Stimulated activated CD4-positive, alpha-beta T cell treated with anti-CD3 and anti-CD28 coated beads, Interleukin-1b, Interleukin-23, amount 100 ng/mL, for 1 hour (primary cell): ENCODE measurements at regions not wholly inside any gene's neighbourhood (a gene's known extent, or its start where the extent isn't known, plus 50 kb on each side); places are given as distances from the start of the nearest gene placed in this dataset.
"Not testable (repeated sequence)": the region's sequence is repeated elsewhere in the genome, so short reads cannot be mapped to it uniquely, and the experiment has no call there.

Source experiments
- DNase-seq, 2 donors: peaks; one replicate each; pipeline ENCODE4 v3.0.0-alpha.2; 2020; ENCODE audit warnings: low read depth in 2 of 2

GRCh38 chr18:78875016-78875777 lies 104.4 kb upstream of the SALL3 start:
- no peak for DNase-seq

- DNase-seq: no peak
These were observed 103.6 kb upstream of the SALL3 start for GRCh38 chr18:78875778-78876650.

GRCh38 chr18:78876868-78877267 lies 102.8 kb upstream of the SALL3 start:
- no peak for DNase-seq

- DNase-seq: no peak
These were observed 101.3 kb upstream of the SALL3 start for GRCh38 chr18:78878335-78878734.

GRCh38 chr18:78879072-78879883 lies 100.3 kb upstream of the SALL3 start:
- DNase-seq: not testable (repeated sequence)

GRCh38 chr18:78882585-78882984 lies 97.0 kb upstream of the SALL3 start:
- no peak for DNase-seq

- DNase-seq: no peak
These were observed 96.1 kb upstream of the SALL3 start for GRCh38 chr18:78883501-78883900.

- DNase-seq: no peak
These were observed 95.1 kb upstream of the SALL3 start for GRCh38 chr18:78884502-78884901.

GRCh38 chr18:78889250-78889649 lies 90.4 kb upstream of the SALL3 start:
- DNase-seq: no peak

- no peak for DNase-seq
These were observed 89.2 kb upstream of the SALL3 start for GRCh38 chr18:78890388-78890787.

- no peak for DNase-seq
These were observed 88.3 kb upstream of the SALL3 start for GRCh38 chr18:78891185-78891762.

GRCh38 chr18:78892177-78892576 lies 87.4 kb upstream of the SALL3 start:
- DNase-seq: no peak

GRCh38 chr18:78892721-78893120 lies 86.9 kb upstream of the SALL3 start:
- DNase-seq: no peak

- no peak for DNase-seq
These were observed 86.2 kb upstream of the SALL3 start for GRCh38 chr18:78893281-78894032.

- DNase-seq: no peak
These were observed 85.6 kb upstream of the SALL3 start for GRCh38 chr18:78894033-78894305.

GRCh38 chr18:78895207-78896001 lies 84.2 kb upstream of the SALL3 start:
- no peak for DNase-seq

GRCh38 chr18:78896111-78896905 lies 83.3 kb upstream of the SALL3 start:
- DNase-seq: no peak

- no peak for DNase-seq
These were observed 81.6 kb upstream of the SALL3 start for GRCh38 chr18:78898066-78898465.

- no peak for DNase-seq
These were observed 81.0 kb upstream of the SALL3 start for GRCh38 chr18:78898635-78899034.

GRCh38 chr18:78899241-78899640 lies 80.4 kb upstream of the SALL3 start:
- DNase-seq: no peak
